Osteocyte (in vitro differentiated cells): ENCODE measurements at regions not wholly inside any gene's neighbourhood (a gene's known extent, or its start where the extent isn't known, plus 50 kb on each side); places are given as distances from the start of the nearest gene placed in this dataset.

Source experiments
- DNase-seq: peaks from one replicate; pipeline ENCODE4 v3.0.0; 2021; ENCODE audit warnings: mixed read lengths; ENCODE audit not compliant: unreplicated experiment; ENCODE audit errors: extremely low spot score
- H3K27ac Mint-ChIP-seq: one replicate; pipeline ENCODE4 v1.8.0; 2021; ENCODE audit warnings: mild to moderate bottlenecking, mixed read lengths; ENCODE audit not compliant: unreplicated experiment
- H3K27me3 Mint-ChIP-seq: one replicate; pipeline ENCODE4 v1.8.0; 2021; ENCODE audit warnings: mixed read lengths; ENCODE audit not compliant: unreplicated experiment
- H3K36me3 Mint-ChIP-seq: one replicate; pipeline ENCODE4 v1.8.0; 2021; ENCODE audit warnings: mixed read lengths; ENCODE audit not compliant: unreplicated experiment
- H3K4me1 Mint-ChIP-seq: one replicate; pipeline ENCODE4 v1.8.0; 2021; ENCODE audit warnings: mixed read lengths; ENCODE audit not compliant: unreplicated experiment
- H3K4me3 Mint-ChIP-seq: one replicate; pipeline ENCODE4 v1.8.0; 2021; ENCODE audit warnings: mild to moderate bottlenecking, moderate library complexity, mixed read lengths; ENCODE audit not compliant: unreplicated experiment
- H3K9me3 Mint-ChIP-seq: one replicate; pipeline ENCODE4 v1.8.0; 2021; ENCODE audit warnings: mixed read lengths; ENCODE audit not compliant: unreplicated experiment
- CTCF ChIP-seq: fragments of 200-600 bp; sonication (generic); IDR thresholded peaks from 2 replicates; pipeline ENCODE4 v1.5.0; 2021; ENCODE audit warnings: antibody characterized with exemption, mild to moderate bottlenecking, moderate library complexity

- Mint-ChIP-seq H3K36me3 (no peaks in the 10 kb centered on the region), H3K27ac (no peak overlapping the region), H3K4me3 (no peak overlapping the region), H3K27me3 (no peaks in the 10 kb centered on the region), H3K9me3 (no peaks in the 10 kb centered on the region), H3K4me1 (peaks cover 14% of the 10 kb centered on the region)
- no peak for DNase-seq
- no peak for TF ChIP-seq CTCF
Observed at GRCh38 chr20:11056414-11056813, 382.6 kb upstream of the JAG1 start.

GRCh38 chr20:11057624-11058023 is 383.8 kb upstream of the JAG1 start:
- no peak overlapping the region for H3K4me3 Mint-ChIP-seq
- H3K4me1 Mint-ChIP-seq, result peaks cover 12% of the 10 kb centered on the region
- no peak overlapping the region for H3K27ac Mint-ChIP-seq
- no peaks in the 10 kb centered on the region for H3K27me3 Mint-ChIP-seq
- TF ChIP-seq CTCF, result no peak
- H3K36me3 Mint-ChIP-seq, result no peaks in the 10 kb centered on the region
- DNase-seq, result no peak
- H3K9me3 Mint-ChIP-seq, result no peaks in the 10 kb centered on the region

GRCh38 chr20:11059659-11060058 is 385.9 kb upstream of the JAG1 start:
- no peak overlapping the region for H3K27ac Mint-ChIP-seq
- H3K4me1 Mint-ChIP-seq, result peaks cover 12% of the 10 kb centered on the region
- no peak for DNase-seq
- no peaks in the 10 kb centered on the region for H3K27me3 Mint-ChIP-seq
- no peaks in the 10 kb centered on the region for H3K9me3 Mint-ChIP-seq
- no peaks in the 10 kb centered on the region for H3K36me3 Mint-ChIP-seq
- TF ChIP-seq CTCF, result no peak
- no peak overlapping the region for H3K4me3 Mint-ChIP-seq

- no peaks in the 10 kb centered on the region for H3K36me3 Mint-ChIP-seq
- no peak for DNase-seq
- no peaks in the 10 kb centered on the region for H3K27me3 Mint-ChIP-seq
- peak overlapping the region; percentile 31 for H3K27ac Mint-ChIP-seq
- H3K4me1 Mint-ChIP-seq, result peaks cover 12% of the 10 kb centered on the region
- H3K9me3 Mint-ChIP-seq, result no peaks in the 10 kb centered on the region
- H3K4me3 Mint-ChIP-seq, result no peak overlapping the region
- TF ChIP-seq CTCF, result no peak
Observed at GRCh38 chr20:11060423-11061185, 386.8 kb upstream of the JAG1 start.

GRCh38 chr20:11063444-11063843 is 389.6 kb upstream of the JAG1 start:
- no peaks in the 10 kb centered on the region for H3K36me3 Mint-ChIP-seq

More at GRCh38 chr20:11063444-11063843, 389.6 kb upstream of the JAG1 start:
- DNase-seq, result no peak
- no peaks in the 10 kb centered on the region for H3K9me3 Mint-ChIP-seq
- H3K4me3 Mint-ChIP-seq, result no peak overlapping the region
- peaks cover 15% of the 10 kb centered on the region for H3K4me1 Mint-ChIP-seq
- H3K27ac Mint-ChIP-seq, result no peak overlapping the region
- H3K27me3 Mint-ChIP-seq, result no peaks in the 10 kb centered on the region
- TF ChIP-seq CTCF, result no peak
